ENCODE measurements at regions not wholly inside any gene's neighbourhood (a gene's known extent, or its start where the extent isn't known, plus 50 kb on each side); places are given as distances from the start of the nearest gene placed in this dataset.

- Mint-ChIP-seq H3K27ac (ENCODE audit: unreplicated experiment) (no peak overlapping the region), H3K36me3 (ENCODE audit: insufficient read depth, unreplicated experiment) (no peaks in the 10 kb centered on the region), H3K9me3 (ENCODE audit: low read depth, unreplicated experiment) (peaks cover 14% of the 10 kb centered on the region), H3K4me1 (ENCODE audit: low read depth, unreplicated experiment) (no peaks in the 10 kb centered on the region), H3K27me3 (ENCODE audit: unreplicated experiment) (no peaks in the 10 kb centered on the region), H3K4me3 (ENCODE audit: low read depth, unreplicated experiment) (no peak overlapping the region)
- no peak for TF ChIP-seq CTCF (IDR thresholded peaks at IDR 0.05; ENCODE audit: unreplicated experiment)
- CTCF ChIA-PET = no interaction called here
- DNase-seq = no peak
- intact Hi-C loops (cut with micrococcal nuclease; ENCODE audit: unreplicated experiment) = no loop called here
- no TSS peak for BruUV-seq (replicated peaks)
Measured at GRCh38 chr9:106358331-106358730, 504.6 kb upstream of the ZNF462 start.

GRCh38 chr9:106376689-106377088 lies 486.3 kb upstream of the ZNF462 start:
- Mint-ChIP-seq H3K4me1 (ENCODE audit: low read depth, unreplicated experiment) (no peaks in the 10 kb centered on the region), H3K27me3 (ENCODE audit: unreplicated experiment) (no peaks in the 10 kb centered on the region), H3K36me3 (ENCODE audit: insufficient read depth, unreplicated experiment) (no peaks in the 10 kb centered on the region), H3K4me3 (ENCODE audit: low read depth, unreplicated experiment) (no peak overlapping the region), H3K9me3 (ENCODE audit: low read depth, unreplicated experiment) (peaks cover 2% of the 10 kb centered on the region), H3K27ac (ENCODE audit: unreplicated experiment) (no peak overlapping the region)
- BruUV-seq (replicated peaks) = no TSS peak
- CTCF ChIA-PET = interaction anchor here (0.5 kb wide), 1 partner anchor 66 kb away, joined by 3 read pairs; no protein-coding TSS in a partner anchor
- intact Hi-C loops (cut with micrococcal nuclease; ENCODE audit: unreplicated experiment) = no loop called here
- DNase-seq = no peak
- no peak for TF ChIP-seq CTCF (IDR thresholded peaks at IDR 0.05; ENCODE audit: unreplicated experiment)

GRCh38 chr9:106383072-106383471 lies 479.9 kb upstream of the ZNF462 start:
- no peaks in the 10 kb centered on the region for H3K4me1 Mint-ChIP-seq (ENCODE audit: low read depth, unreplicated experiment)
- H3K27ac Mint-ChIP-seq (ENCODE audit: unreplicated experiment) = no peak overlapping the region
- CTCF ChIA-PET = no interaction called here
- H3K36me3 Mint-ChIP-seq (ENCODE audit: insufficient read depth, unreplicated experiment) = no peaks in the 10 kb centered on the region
- intact Hi-C loops (cut with micrococcal nuclease; ENCODE audit: unreplicated experiment) = no loop called here
- no TSS peak for BruUV-seq (replicated peaks)
- DNase-seq = no peak
- TF ChIP-seq CTCF (IDR thresholded peaks at IDR 0.05; ENCODE audit: unreplicated experiment) = no peak
- H3K9me3 Mint-ChIP-seq (ENCODE audit: low read depth, unreplicated experiment) = peaks cover 4% of the 10 kb centered on the region
- no peak overlapping the region for H3K4me3 Mint-ChIP-seq (ENCODE audit: low read depth, unreplicated experiment)
- peaks cover 15% of the 10 kb centered on the region for H3K27me3 Mint-ChIP-seq (ENCODE audit: unreplicated experiment)

GRCh38 chr9:106387965-106388364 lies 475.0 kb upstream of the ZNF462 start:
- no peak for DNase-seq
- peaks cover 15% of the 10 kb centered on the region for H3K27me3 Mint-ChIP-seq (ENCODE audit: unreplicated experiment)
- no peak for TF ChIP-seq CTCF (IDR thresholded peaks at IDR 0.05; ENCODE audit: unreplicated experiment)
- BruUV-seq (replicated peaks) = no TSS peak
- no peak overlapping the region for H3K27ac Mint-ChIP-seq (ENCODE audit: unreplicated experiment)
- peaks cover 4% of the 10 kb centered on the region for H3K9me3 Mint-ChIP-seq (ENCODE audit: low read depth, unreplicated experiment)
- no peaks in the 10 kb centered on the region for H3K4me1 Mint-ChIP-seq (ENCODE audit: low read depth, unreplicated experiment)
- no peak overlapping the region for H3K4me3 Mint-ChIP-seq (ENCODE audit: low read depth, unreplicated experiment)
- H3K36me3 Mint-ChIP-seq (ENCODE audit: insufficient read depth, unreplicated experiment) = no peaks in the 10 kb centered on the region
- CTCF ChIA-PET = no interaction called here
- intact Hi-C loops (cut with micrococcal nuclease; ENCODE audit: unreplicated experiment) = no loop called here

- no peaks in the 10 kb centered on the region for H3K27me3 Mint-ChIP-seq (ENCODE audit: unreplicated experiment)
- H3K36me3 Mint-ChIP-seq (ENCODE audit: insufficient read depth, unreplicated experiment) = no peaks in the 10 kb centered on the region
- no TSS peak for BruUV-seq (replicated peaks)
- H3K4me3 Mint-ChIP-seq (ENCODE audit: low read depth, unreplicated experiment) = no peak overlapping the region
- no peak for TF ChIP-seq CTCF (IDR thresholded peaks at IDR 0.05; ENCODE audit: unreplicated experiment)
- intact Hi-C loops (cut with micrococcal nuclease; ENCODE audit: unreplicated experiment) = no loop called here
- H3K4me1 Mint-ChIP-seq (ENCODE audit: low read depth, unreplicated experiment) = no peaks in the 10 kb centered on the region
- CTCF ChIA-PET = no interaction called here
- DNase-seq = no peak
- no peaks in the 10 kb centered on the region for H3K9me3 Mint-ChIP-seq (ENCODE audit: low read depth, unreplicated experiment)
- no peak overlapping the region for H3K27ac Mint-ChIP-seq (ENCODE audit: unreplicated experiment)
Measured at GRCh38 chr9:106393226-106393625, 469.7 kb upstream of the ZNF462 start.
